Left colon (tissue), 2 donors: ENCODE measurements at regions not wholly inside any gene's neighbourhood (a gene's known extent, or its start where the extent isn't known, plus 50 kb on each side); places are given as distances from the start of the nearest gene placed in this dataset.

Experiments
- ATAC-seq: fragments of 200-7000 bp; cut with Tn5 transposase; one replicate; pipeline ENCODE4 v1.9.1; 2020; ENCODE audit warnings: mild to moderate bottlenecking, moderate library complexity
- DNase-seq, 2 donors: peaks; one replicate each; pipeline ENCODE4 v3.0.0-alpha.2; 2020
- intact Hi-C, 2 donors: fragments of 100-400 bp; cut with DNase I in 1 of 2; cut with micrococcal nuclease in 1 of 2; formaldehyde crosslinking; loops; one replicate each; pipeline versions ENCODE4 v1.11.2 to v1.14.0; 2022; cut with DNase I, micrococcal nuclease
- donor health status: DM: no; HTN: no; CAD: no.
- donor health status: DM: yes; HTN: yes; CAD: no.

- intact Hi-C loops: no loop called here
- no peak for DNase-seq
- no peak for ATAC-seq
Observed at GRCh38 chr2:193333539-193333938, 1138.8 kb upstream of the TMEFF2 start.

- intact Hi-C loops: no loop called here
- DNase-seq (no peak), ATAC-seq (no peak)
Observed at GRCh38 chr2:193332941-193333340, 1138.2 kb upstream of the TMEFF2 start.

- DNase-seq: no peak
- ATAC-seq: no peak
- intact Hi-C loops: no loop called here
Observed at GRCh38 chr2:193331676-193332075, 1136.9 kb upstream of the TMEFF2 start.

- intact Hi-C loops: no loop called here
Observed at GRCh38 chr2:193326296-193326695, 1131.6 kb upstream of the TMEFF2 start.

GRCh38 chr2:193315428-193316091 is 1120.8 kb upstream of the TMEFF2 start:
- ATAC-seq: no peak
- DNase-seq: no peak
- intact Hi-C loops: no loop called here

More at GRCh38 chr2:193326296-193326695, 1131.6 kb upstream of the TMEFF2 start:
- ATAC-seq: no peak
- no peak for DNase-seq

GRCh38 chr2:193303464-193303863 is 1108.7 kb upstream of the TMEFF2 start:
- no peak for DNase-seq
- intact Hi-C loops: no loop called here
- no peak for ATAC-seq

GRCh38 chr2:193294371-193294770 is 1099.6 kb upstream of the TMEFF2 start:
- intact Hi-C loops: no loop called here
- DNase-seq: no peak
- no peak for ATAC-seq

- no peak for DNase-seq
- ATAC-seq: no peak
- intact Hi-C loops: no loop called here
Observed at GRCh38 chr2:193279361-193279760, 1084.6 kb upstream of the TMEFF2 start.

GRCh38 chr2:193276988-193277387 is 1082.3 kb upstream of the TMEFF2 start:
- no peak for ATAC-seq
- no peak for DNase-seq
- intact Hi-C loops: no loop called here

GRCh38 chr2:193276560-193276959 is 1081.8 kb upstream of the TMEFF2 start:
- intact Hi-C loops: no loop called here

GRCh38 chr2:193276069-193276468 is 1081.3 kb upstream of the TMEFF2 start:
- intact Hi-C loops: no loop called here
- ATAC-seq (no peak), DNase-seq (no peak)

More at GRCh38 chr2:193276560-193276959, 1081.8 kb upstream of the TMEFF2 start:
- DNase-seq (no peak), ATAC-seq (no peak)

- DNase-seq (no peak), ATAC-seq (peak; percentile 75)
- intact Hi-C loops: no loop called here
Observed at GRCh38 chr2:193272011-193272410, 1077.3 kb upstream of the TMEFF2 start.

GRCh38 chr2:193270816-193271215 is 1076.1 kb upstream of the TMEFF2 start:
- DNase-seq (no peak), ATAC-seq (peak; percentile 95)
- intact Hi-C loops: no loop called here

GRCh38 chr2:193267496-193268002 is 1072.8 kb upstream of the TMEFF2 start:
- ATAC-seq: no peak
- intact Hi-C loops: no loop called here
- DNase-seq: no peak

GRCh38 chr2:193253014-193253530 is 1058.3 kb upstream of the TMEFF2 start:
- intact Hi-C loops: no loop called here
- DNase-seq (no peak), ATAC-seq (no peak)

- no peak for DNase-seq
- ATAC-seq: no peak
- intact Hi-C loops: no loop called here
Observed at GRCh38 chr2:193251909-193252308, 1057.2 kb upstream of the TMEFF2 start.

GRCh38 chr2:193250389-193250788 is 1055.7 kb upstream of the TMEFF2 start:
- intact Hi-C loops: no loop called here
- DNase-seq (no peak), ATAC-seq (peak; percentile 100)

- intact Hi-C loops: no loop called here
- DNase-seq (no peak), ATAC-seq (no peak)
Observed at GRCh38 chr2:193240752-193241151, 1046.0 kb upstream of the TMEFF2 start.

- DNase-seq (no peak), ATAC-seq (no peak)
- intact Hi-C loops: no loop called here
Observed at GRCh38 chr2:193231634-193232033, 1036.9 kb upstream of the TMEFF2 start.

- ATAC-seq (no peak), DNase-seq (no peak)
- intact Hi-C loops: no loop called here
Observed at GRCh38 chr2:193228276-193228675, 1033.5 kb upstream of the TMEFF2 start.

GRCh38 chr2:193222454-193222853 is 1027.7 kb upstream of the TMEFF2 start:
- ATAC-seq: no peak
- DNase-seq: no peak
- intact Hi-C loops: no loop called here
